ENCODE measurements at regions not wholly inside any gene's neighbourhood (a gene's known extent, or its start where the extent isn't known, plus 50 kb on each side); places are given as distances from the start of the nearest gene placed in this dataset.

DNA sequence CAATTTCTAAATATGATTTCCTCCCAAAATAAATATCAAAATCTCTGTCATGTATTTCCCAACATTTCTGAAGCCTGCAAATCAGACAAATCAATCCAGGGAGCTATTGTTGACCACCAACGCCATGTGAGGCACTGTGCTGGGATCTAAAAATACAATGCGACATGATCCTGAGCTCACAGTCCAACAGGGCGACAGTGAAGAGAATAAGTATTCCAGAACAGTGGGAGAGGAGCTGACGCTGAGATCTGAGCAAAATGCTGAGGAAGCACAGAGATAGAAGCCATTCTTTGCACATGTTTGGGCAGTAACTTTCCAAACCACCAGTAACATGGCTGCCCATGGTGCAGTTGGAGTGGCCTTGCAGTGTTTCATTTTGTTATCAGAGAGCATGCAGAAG, 412.5 kb downstream of the LRATD1 start:
- no peak for DNase-seq (ENCODE audit: low spot score)

GRCh38 chr2:15047184-15047583, 414.7 kb downstream of the LRATD1 start:
- no peak for DNase-seq (ENCODE audit: low spot score)

DNA sequence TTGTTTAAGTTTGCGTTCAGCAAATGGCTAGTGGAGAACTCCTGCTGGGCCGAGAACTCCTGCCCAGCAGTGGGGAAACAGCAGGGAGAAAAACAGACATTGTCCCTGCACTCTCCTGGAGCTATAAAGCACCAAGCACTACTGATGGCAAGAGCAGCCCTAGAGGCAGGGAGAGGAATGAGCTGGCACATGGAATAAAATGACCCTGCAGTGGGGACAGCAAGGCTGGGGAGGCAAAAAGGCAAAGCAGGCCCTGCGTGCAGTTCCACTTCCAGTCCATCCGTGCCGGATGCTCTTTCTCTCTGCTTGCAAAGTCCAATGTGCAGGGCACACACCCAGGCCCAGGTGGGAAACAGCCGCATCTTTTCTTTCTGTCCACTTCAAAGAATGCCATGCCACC, 415.5 kb downstream of the LRATD1 start:
- no peak for DNase-seq (ENCODE audit: low spot score)

GRCh38 chr2:15049096-15049993, 416.8 kb downstream of the LRATD1 start:
- no peak for DNase-seq (ENCODE audit: low spot score)

DNA sequence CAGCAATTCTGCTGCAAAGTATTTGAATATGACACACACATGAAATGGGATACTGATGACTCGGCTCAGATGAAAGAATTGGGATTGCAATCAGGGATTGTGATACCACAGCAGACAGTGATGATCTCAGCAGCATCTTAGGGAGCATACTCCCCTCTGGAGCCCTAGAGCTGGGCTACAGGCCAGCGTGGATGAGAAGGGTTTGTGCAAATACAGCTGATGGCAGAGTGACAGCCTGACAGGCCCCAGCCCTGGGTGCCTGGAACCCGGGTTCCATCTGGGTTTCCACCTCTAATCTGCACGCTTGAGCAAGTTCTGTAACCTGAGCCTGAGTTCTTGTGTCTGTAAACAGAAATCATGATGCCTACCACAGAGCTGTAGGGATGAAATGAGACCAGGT, 418.0 kb downstream of the LRATD1 start:
- no peak for DNase-seq (ENCODE audit: low spot score)

GRCh38 chr2:15053542-15053941, 421.0 kb downstream of the LRATD1 start:
- no peak for DNase-seq (ENCODE audit: low spot score)

- no peak for DNase-seq (ENCODE audit: low spot score)
These were observed 425.7 kb downstream of the LRATD1 start for GRCh38 chr2:15058015-15058720.

- DNase-seq (ENCODE audit: low spot score) = no peak
These were observed 426.2 kb downstream of the LRATD1 start for GRCh38 chr2:15058721-15059157.

DNA sequence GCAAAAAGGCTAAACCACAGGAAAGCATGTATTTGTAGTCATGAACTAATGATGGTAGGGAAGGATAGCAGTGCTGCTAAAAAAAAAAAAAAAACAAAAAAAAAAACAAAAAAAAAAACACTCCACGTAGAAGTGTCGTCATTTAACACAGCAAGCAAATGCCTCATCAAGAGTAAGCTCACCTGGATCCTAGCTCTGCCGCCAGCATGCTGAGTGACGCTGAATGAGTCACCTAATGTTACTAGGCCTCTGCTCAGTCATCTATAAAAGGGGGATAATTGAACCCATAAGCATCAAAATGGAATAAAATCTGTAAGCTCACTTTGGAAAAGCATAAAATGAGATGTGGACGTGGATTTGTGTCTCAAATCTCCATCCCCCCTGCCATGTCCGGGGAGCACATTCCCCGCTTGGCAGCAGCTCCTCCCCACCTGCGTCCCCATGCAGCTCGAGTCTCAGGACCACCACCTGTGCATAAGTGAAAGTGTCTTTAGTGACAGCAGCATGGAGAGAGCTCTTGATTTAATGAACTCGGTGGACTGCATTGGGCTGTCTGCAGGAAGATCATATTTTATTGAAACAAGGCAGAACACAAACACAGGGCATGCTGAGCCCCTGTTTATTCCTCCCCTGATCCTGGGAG, 427.5 kb downstream of the LRATD1 start:
- no peak for DNase-seq (ENCODE audit: low spot score)

DNA sequence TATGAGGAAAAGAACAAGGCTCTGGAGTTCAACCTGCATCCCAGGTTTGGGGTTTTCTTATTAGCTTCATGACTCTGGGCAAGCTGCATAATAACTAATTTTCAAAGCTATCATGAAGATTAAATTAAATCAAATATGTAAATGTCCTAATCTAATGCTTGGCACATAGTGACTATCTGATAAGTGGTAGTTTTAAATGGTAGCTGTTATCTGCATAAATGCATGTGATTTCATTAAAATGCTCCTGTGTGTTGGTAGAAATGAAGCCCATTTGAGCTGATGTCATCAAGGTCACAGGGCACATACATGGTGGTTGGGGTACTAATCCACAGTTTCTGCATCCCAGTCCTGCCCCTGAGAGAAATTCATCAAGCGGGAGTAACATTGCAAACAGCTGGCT, 428.8 kb downstream of the LRATD1 start:
- peak; percentile 9 for DNase-seq (ENCODE audit: low spot score)

DNA sequence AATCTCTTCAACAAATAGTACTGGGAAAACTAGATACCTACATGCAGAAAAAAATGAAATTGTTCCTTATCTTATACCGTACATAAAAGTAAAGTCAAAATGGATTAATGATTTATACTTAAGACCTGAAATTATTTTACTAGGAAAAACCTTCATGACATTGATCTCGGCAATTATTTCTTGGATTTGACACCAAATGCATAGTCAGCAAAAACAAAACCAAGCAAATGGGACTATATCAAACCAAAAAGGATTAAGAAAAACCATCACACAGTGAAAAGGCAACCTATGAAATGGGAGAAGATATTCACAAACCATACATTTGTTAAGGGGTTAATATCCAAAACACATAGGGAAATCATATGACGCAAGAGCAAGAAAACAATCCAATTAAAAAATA, 433.6 kb downstream of the LRATD1 start:
- no peak for DNase-seq (ENCODE audit: low spot score)

DNA sequence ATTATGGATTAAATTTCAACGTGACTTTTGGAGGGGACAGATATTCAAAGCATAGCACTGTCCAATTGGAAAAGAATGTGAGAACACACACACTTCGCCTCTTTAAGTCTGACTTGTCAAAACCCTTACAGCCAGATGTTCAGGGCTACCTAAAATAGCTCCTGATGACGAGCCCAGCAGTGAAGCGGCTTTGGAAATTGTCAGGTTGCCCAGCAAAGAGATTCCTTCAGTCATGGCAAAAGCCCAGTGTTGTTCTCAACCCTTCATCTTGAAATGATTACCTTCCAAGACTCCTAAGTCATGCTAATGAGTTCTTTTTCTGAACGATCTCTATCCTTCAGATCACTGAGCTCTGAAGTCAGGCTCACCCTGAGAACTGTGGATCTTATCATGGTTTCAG, 436.6 kb downstream of the LRATD1 start:
- peak; percentile 37 for DNase-seq (ENCODE audit: low spot score)

GRCh38 chr2:15072836-15073235, 440.3 kb downstream of the LRATD1 start:
- peak; percentile 16 for DNase-seq (ENCODE audit: low spot score)

- no peak for DNase-seq (ENCODE audit: low spot score)
These were observed 441.1 kb downstream of the LRATD1 start for GRCh38 chr2:15073664-15074063.

DNA sequence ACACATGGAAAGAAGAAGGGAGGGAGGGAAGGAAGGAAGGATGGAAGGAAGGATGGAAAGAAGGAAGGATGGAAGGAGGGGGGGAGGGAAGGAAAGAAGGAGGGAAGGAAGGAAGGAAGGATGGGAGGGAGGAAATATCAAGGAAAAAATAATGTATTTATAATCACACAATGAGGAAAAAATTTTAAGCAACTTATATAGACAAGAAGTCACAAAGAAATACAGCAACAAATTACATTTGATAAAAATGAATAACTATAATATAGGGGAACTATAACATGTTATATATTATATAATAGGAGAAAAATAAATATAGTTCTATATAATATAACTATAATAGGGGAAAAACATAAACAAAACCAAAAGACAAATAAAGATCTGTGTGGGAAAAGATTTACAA, 441.8 kb downstream of the LRATD1 start:
- no peak for DNase-seq (ENCODE audit: low spot score)

GRCh38 chr2:15074751-15075700, 442.5 kb downstream of the LRATD1 start:
- DNase-seq (ENCODE audit: low spot score) = peak; percentile 22

DNA sequence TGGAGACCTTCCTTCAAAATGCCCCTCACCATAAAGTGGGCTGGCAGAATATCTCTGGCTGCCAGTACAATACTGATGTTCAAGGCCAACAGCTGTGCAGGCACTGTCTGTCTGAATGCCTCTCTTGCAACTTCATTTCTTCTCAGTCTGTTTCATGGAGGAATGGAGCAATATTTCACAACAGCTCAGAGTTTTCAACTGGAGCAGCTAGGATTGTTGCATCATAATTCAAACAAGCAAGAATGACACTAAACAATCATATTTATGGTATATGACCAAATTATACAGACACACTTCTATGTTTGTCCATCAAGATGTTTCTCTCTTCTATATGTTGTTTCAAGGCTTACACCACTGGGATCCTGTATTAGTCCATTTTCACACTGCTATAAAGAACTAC, 444.2 kb downstream of the LRATD1 start:
- DNase-seq (ENCODE audit: low spot score) = no peak

GRCh38 chr2:15081356-15081755, 448.8 kb downstream of the LRATD1 start:
- no peak for DNase-seq (ENCODE audit: low spot score)

GRCh38 chr2:15082105-15083058, 449.9 kb downstream of the LRATD1 start:
- no peak for DNase-seq (ENCODE audit: low spot score)

DNA sequence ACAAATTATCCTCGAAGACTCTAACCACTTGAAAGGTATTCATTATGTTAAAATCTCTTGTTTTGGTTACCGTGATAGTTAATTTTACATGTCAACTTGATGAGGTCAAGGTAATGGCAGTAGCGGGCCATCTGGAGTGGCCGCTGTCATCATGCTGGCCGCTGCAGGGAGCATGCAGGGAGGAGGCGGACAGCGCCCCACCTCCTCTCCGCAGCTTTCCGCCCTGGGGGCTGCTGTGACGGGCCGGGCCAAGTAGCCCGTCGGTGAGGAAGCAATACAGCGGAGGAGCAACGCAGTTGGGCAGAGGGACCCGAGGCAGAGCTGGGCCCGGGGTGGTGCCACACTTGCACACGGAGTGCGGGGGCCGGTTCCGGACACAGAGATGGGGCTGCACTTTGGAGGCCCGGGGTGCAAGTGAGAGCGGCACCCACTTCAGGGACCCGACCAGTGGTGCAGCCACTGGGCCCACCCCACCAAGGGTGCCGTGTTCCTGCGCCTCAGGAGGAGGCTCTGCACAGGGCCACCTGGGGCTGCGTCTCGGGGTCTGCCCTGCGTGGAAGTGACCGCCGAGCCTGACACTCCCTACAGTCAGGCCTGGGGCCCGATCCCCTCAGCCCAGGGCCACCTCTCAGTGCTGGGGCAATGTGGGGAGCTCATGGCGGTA, 452.4 kb downstream of the LRATD1 start:
- no peak for DNase-seq (ENCODE audit: low spot score)
